Karpas-422 (cell line): ENCODE measurements at regions not wholly inside any gene's neighbourhood (a gene's known extent, or its start where the extent isn't known, plus 50 kb on each side); places are given as distances from the start of the nearest gene placed in this dataset.

ENCODE experiments used
- DNase-seq: peaks from one replicate; pipeline ENCODE4 v3.0.0-alpha.2; 2015
- H2AFZ ChIP-seq: fragments of 200-600 bp; sonication (generic); 2 replicates; pipeline ENCODE4 v1.6.1; 2014; ENCODE audit warnings: antibody characterized with exemption, low read length, mixed read lengths
- H3K27ac ChIP-seq: fragments of 200-600 bp; sonication (generic); 2 replicates; pipeline ENCODE4 v1.5.1; 2014; ENCODE audit warnings: mild to moderate bottlenecking, low read length, moderate library complexity
- H3K27me3 ChIP-seq: fragments of 200-600 bp; sonication (generic); 2 replicates; pipeline ENCODE4 v1.6.1; 2014; ENCODE audit warnings: low read length, mixed read lengths
- H3K36me3 ChIP-seq: fragments of 200-600 bp; sonication (generic); 2 replicates; pipeline ENCODE4 v1.6.1; 2014; ENCODE audit warnings: low read length, mixed read lengths; ENCODE audit not compliant: insufficient read depth
- H3K4me1 ChIP-seq: fragments of 200-600 bp; sonication (generic); 2 replicates; pipeline ENCODE4 v1.6.1; 2014; ENCODE audit warnings: mild to moderate bottlenecking, low read length, mixed read lengths
- H3K4me2 ChIP-seq: fragments of 200-600 bp; sonication (generic); 2 replicates; pipeline ENCODE4 v1.6.1; 2014; ENCODE audit warnings: low read length, low read depth, mild to moderate bottlenecking; ENCODE audit not compliant: poor library complexity, severe bottlenecking
- H3K4me3 ChIP-seq: fragments of 200-600 bp; sonication (generic); 2 replicates; pipeline ENCODE4 v1.5.1; 2014; ENCODE audit warnings: mild to moderate bottlenecking, antibody characterized with exemption, low read length, mixed read lengths
- H3K79me2 ChIP-seq: fragments of 200-600 bp; sonication (generic); 2 replicates; pipeline ENCODE4 v1.6.1; 2014; ENCODE audit warnings: mild to moderate bottlenecking, low read length, mixed read lengths
- H3K9ac ChIP-seq: fragments of 200-600 bp; sonication (generic); 2 replicates; pipeline ENCODE4 v1.6.0; 2014; ENCODE audit warnings: low read length
- H3K9me2 ChIP-seq: fragments of 200-600 bp; sonication (generic), shearing (Covaris generic); replicated peaks from 2 replicates; pipeline ENCODE4 v1.6.0; 2014; ENCODE audit warnings: mild to moderate bottlenecking, low read length, moderate library complexity; ENCODE audit not compliant: insufficient read depth
- H3K9me3 ChIP-seq: fragments of 300-700, 200-600 bp; sonication (generic); 2 replicates; pipeline ENCODE4 v1.6.1; 2014; ENCODE audit warnings: low read length, mixed read lengths
- H4K20me1 ChIP-seq: fragments of 200-600 bp; sonication (generic); 2 replicates; pipeline ENCODE4 v1.6.1; 2014; ENCODE audit warnings: mild to moderate bottlenecking, antibody characterized with exemption, low read length, low read depth; ENCODE audit not compliant: insufficient read depth

DNA sequence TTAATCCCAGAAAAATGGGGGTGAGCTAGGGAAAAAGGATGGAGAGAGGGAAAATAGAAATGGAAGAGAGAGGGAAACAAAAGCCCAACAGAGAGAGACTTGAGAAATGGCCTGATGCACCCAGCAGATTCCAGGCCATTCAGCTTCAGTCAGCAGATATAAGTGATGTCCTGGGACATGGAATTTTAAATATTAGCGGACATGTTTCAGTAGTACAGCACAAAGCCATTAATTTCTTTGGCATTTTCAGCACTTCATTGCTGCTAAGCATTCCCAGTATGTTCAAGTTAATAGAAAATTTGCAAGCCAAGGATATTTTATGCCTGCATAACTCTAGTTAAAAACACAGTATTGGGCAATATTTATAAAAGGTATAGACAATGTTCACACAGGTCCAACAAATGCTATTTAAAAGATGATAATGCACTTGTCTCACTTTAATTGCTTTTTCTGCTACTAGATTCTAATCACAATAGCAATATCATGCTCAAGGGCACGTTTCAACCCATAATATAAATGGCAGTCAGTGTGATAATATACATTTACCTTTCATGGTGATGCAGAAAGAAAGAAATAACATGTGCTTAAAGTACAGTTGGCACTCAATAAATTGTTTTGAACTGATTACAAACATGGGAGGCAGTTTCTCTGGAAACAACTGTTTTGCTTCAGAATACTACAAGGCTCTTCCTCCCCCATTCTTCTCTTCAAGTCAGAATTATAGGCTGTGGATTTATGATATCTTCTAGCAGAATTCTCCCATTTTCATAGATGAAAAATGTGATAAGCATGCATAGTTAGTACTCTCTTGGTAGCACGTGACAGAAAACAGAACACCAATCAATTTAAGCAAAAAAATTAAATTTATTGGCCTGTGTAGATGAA lies 108.1 kb upstream of the MAGI3 start:
- H3K36me3 ChIP-seq = no peaks in the 10 kb centered on the region
- H4K20me1 ChIP-seq = no peaks in the 10 kb centered on the region
- no peaks in the 10 kb centered on the region for H3K79me2 ChIP-seq
- H3K27me3 ChIP-seq = no peaks in the 10 kb centered on the region
- H2AFZ ChIP-seq = peak overlapping the region; percentile 10; the same call in 1 of the 2 replicates
- DNase-seq = no peak
- H3K9me2 ChIP-seq = no peaks in the 10 kb centered on the region
- H3K9me3 ChIP-seq = no peaks in the 10 kb centered on the region
- no peak overlapping the region for H3K9ac ChIP-seq
- no peak overlapping the region for H3K27ac ChIP-seq
- no peak overlapping the region for H3K4me2 ChIP-seq
- no peaks in the 10 kb centered on the region for H3K4me1 ChIP-seq
- no peak overlapping the region for H3K4me3 ChIP-seq

DNA sequence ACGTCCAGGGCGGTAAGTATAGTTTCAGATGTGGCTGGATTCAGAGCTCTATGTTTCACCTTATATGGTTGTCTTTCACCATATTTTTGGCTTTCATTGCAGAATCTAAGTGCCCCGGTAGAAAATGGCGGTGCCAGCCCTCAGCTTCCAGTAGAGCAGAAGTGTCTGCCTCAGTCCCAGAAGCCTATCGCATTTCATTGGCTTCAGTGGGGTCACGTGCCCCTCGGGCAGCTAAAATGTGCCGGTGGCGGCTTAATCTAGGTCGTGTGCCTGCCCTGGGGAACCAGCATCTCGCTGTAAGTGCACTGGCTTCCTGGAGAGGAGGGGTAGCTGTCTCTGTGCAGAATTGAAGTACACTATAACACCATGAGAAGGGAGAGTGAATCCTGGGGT lies 107.4 kb upstream of the MAGI3 start:
- H3K9me2 ChIP-seq = no peaks in the 10 kb centered on the region
- no peak overlapping the region for H3K27ac ChIP-seq
- H3K9me3 ChIP-seq = no peaks in the 10 kb centered on the region
- no peaks in the 10 kb centered on the region for H4K20me1 ChIP-seq
- H2AFZ ChIP-seq = peak overlapping the region; percentile 10; the same call in 1 of the 2 replicates
- H3K4me3 ChIP-seq = no peak overlapping the region
- H3K4me2 ChIP-seq = no peak overlapping the region
- H3K27me3 ChIP-seq = no peaks in the 10 kb centered on the region
- no peaks in the 10 kb centered on the region for H3K79me2 ChIP-seq
- no peak for DNase-seq
- H3K9ac ChIP-seq = no peak overlapping the region
- H3K4me1 ChIP-seq = no peaks in the 10 kb centered on the region
- H3K36me3 ChIP-seq = no peaks in the 10 kb centered on the region

DNA sequence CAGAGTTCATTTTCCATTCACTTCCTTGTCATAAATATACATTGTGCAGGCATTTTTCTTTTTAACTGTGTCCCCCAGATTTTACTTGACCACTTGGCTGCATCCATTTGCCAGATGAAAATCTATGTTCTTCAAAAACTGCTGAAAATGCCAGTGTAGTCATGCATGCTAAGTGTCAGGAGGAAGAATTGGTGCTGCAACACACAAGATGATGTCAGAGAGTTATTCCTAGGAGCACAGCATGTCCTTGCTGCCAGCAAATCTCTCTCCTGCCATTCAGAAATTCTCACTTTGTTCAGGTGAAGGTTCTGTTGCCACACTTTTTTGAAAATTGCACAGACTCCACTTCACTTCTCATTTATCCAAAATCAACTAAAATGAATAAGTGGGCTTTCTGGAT lies 106.4 kb upstream of the MAGI3 start:
- H4K20me1 ChIP-seq = no peaks in the 10 kb centered on the region

DNA sequence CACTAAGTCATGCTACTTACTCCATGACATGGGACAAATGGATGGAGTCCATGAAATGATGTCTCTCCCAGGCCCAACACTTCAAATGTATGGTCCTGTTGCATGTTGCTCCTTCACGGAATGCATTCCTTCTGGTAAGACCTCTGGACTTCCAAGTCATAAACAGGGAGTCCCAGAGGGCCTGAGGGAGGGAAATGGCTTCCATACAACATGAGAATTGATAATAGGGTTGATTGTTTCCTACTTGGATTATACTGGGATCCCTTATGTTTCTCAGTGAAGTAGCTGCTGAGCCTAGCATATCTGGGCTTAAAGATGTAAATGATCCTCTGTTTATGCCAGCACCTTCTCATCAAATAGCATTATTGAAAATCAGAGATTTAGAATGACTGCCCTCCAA lies 104.2 kb upstream of the MAGI3 start:
- H3K4me2 ChIP-seq = no peak overlapping the region
- H3K9ac ChIP-seq = no peak overlapping the region
- no peak overlapping the region for H3K4me3 ChIP-seq
- no peaks in the 10 kb centered on the region for H4K20me1 ChIP-seq
- H3K9me3 ChIP-seq = no peaks in the 10 kb centered on the region
- no peaks in the 10 kb centered on the region for H3K27me3 ChIP-seq
- no peaks in the 10 kb centered on the region for H3K36me3 ChIP-seq
- H3K9me2 ChIP-seq = no peaks in the 10 kb centered on the region
- no peaks in the 10 kb centered on the region for H3K79me2 ChIP-seq
- H2AFZ ChIP-seq = no peak overlapping the region
- no peak for DNase-seq
- H3K27ac ChIP-seq = no peak overlapping the region
- no peaks in the 10 kb centered on the region for H3K4me1 ChIP-seq

More for the DNA sequence above, 106.4 kb upstream of the MAGI3 start:
- no peaks in the 10 kb centered on the region for H3K4me1 ChIP-seq
- no peak overlapping the region for H3K4me2 ChIP-seq
- H3K27me3 ChIP-seq = no peaks in the 10 kb centered on the region
- no peak overlapping the region for H3K27ac ChIP-seq
- no peak overlapping the region for H3K9ac ChIP-seq
- H3K79me2 ChIP-seq = no peaks in the 10 kb centered on the region
- H3K9me2 ChIP-seq = no peaks in the 10 kb centered on the region
- no peaks in the 10 kb centered on the region for H3K9me3 ChIP-seq
- H2AFZ ChIP-seq = no peak overlapping the region
- DNase-seq = no peak
- no peak overlapping the region for H3K4me3 ChIP-seq
- H3K36me3 ChIP-seq = no peaks in the 10 kb centered on the region

DNA sequence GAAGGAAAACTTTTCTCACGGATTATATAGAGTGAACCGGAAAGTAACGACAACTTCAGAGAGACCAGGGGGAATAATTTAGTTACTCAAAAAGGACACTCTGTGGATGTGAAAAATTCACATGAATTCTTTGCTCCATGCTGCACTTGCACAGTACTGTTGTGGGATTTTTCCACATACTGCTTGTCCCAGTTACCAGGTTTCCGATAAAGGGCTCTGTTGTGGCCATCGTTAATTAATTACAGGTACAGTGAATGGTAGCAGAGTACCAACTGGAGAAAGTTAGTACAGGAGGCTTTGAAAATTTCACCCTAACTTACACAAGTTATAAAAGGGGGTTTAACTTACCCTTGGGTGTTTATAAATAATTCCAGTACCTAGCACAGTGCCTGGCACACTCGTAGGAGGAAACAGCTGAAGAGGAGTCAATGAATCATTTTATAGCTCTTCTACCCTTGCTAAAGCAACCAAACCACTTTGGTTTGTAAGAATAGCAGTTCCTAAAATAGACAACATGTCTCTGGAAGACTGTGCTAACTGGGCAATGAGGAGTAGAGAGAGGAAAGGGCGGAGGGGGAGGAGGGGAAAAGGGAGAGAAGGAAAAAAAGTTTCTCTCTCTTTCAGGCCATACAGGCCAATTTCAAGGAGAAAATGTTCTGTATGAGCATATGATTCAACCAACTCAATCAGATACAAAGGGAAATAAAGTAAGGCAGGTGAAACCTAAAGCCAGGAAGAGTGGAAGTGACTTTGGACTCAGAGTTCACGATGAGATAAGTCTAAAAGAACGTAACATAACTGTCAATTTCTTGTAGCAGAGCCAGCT lies 98.3 kb upstream of the MAGI3 start:
- H3K79me2 ChIP-seq = no peaks in the 10 kb centered on the region
- H2AFZ ChIP-seq = no peak overlapping the region
- H3K9me3 ChIP-seq = no peaks in the 10 kb centered on the region
- H3K4me2 ChIP-seq = no peak overlapping the region
- H3K36me3 ChIP-seq = no peaks in the 10 kb centered on the region
- no peaks in the 10 kb centered on the region for H3K4me1 ChIP-seq
- 0 out of 2 replicates have a peak, but pooled peaks cover 2% of the 10 kb centered on the region for H3K27me3 ChIP-seq
- H3K9ac ChIP-seq = no peak overlapping the region
- H3K9me2 ChIP-seq = no peaks in the 10 kb centered on the region
- H3K4me3 ChIP-seq = no peak overlapping the region
- H4K20me1 ChIP-seq = no peaks in the 10 kb centered on the region
- H3K27ac ChIP-seq = no peak overlapping the region
- no peak for DNase-seq

DNA sequence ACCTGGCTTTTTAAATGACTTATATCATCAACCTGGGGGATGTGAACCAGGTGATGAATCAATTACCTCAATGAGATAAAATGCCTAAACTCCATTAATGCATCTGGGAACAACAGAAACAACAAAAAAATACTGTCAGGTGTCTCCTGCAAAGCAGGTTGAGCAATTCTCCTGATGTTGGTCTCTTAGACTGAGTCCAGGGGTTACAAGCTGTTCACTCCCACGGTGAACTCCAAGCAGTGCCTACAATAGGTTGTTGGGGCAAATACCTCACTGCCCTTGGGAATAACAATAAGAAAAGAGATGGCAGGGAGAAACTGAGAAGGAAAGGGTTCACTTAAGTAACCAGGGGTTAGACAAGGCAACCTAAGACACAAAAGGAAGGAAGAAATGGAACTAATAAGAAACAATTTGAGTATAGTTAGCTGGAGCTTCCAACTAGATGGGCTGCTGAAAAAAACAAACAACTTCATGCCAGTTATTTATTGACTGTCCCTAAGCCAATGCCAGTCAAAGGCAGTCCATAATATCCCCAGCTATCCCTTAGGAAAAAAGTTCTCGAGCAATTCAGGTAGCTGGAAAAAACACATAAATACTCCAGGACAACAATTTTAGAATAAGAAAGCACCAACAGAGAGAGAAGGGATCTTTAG lies 97.6 kb upstream of the MAGI3 start:
- Histone ChIP-seq H3K36me3 (no peaks in the 10 kb centered on the region), H3K27ac (no peak overlapping the region), H3K4me1 (no peaks in the 10 kb centered on the region), H3K9me3 (no peaks in the 10 kb centered on the region), H2AFZ (no peak overlapping the region), H3K79me2 (no peaks in the 10 kb centered on the region), H3K9me2 (no peaks in the 10 kb centered on the region), H3K9ac (no peak overlapping the region), H3K27me3 (0 out of 2 replicates have a peak, but pooled peaks cover 2% of the 10 kb centered on the region), H3K4me2 (no peak overlapping the region), H4K20me1 (no peaks in the 10 kb centered on the region), H3K4me3 (no peak overlapping the region)
- DNase-seq = no peak

DNA sequence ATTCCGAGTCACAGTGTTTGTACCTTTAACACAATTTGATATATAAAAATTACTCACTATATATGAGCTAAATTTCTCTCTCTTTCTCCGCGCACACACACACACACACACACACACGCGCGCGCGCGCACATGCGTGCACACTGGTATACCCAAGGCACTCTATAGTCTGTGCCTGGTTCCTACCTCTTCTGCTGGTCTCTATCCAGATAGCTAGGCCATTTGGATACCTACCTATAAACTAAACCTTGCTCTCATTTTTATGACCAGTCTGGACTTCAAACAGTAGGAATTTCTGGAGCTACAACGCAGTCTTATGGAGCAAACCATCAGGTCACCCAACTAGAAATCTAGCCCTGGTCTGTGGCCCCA lies 97.1 kb upstream of the MAGI3 start:
- H3K27ac ChIP-seq = no peak overlapping the region
- H4K20me1 ChIP-seq = no peaks in the 10 kb centered on the region
- H3K9me2 ChIP-seq = no peaks in the 10 kb centered on the region
- no peak overlapping the region for H2AFZ ChIP-seq
- no peaks in the 10 kb centered on the region for H3K79me2 ChIP-seq
- 0 out of 2 replicates have a peak, but pooled peaks cover 2% of the 10 kb centered on the region for H3K27me3 ChIP-seq
- no peak overlapping the region for H3K4me2 ChIP-seq
- H3K9ac ChIP-seq = no peak overlapping the region
- H3K4me1 ChIP-seq = no peaks in the 10 kb centered on the region
- no peak overlapping the region for H3K4me3 ChIP-seq
- H3K36me3 ChIP-seq = no peaks in the 10 kb centered on the region
- no peaks in the 10 kb centered on the region for H3K9me3 ChIP-seq
- DNase-seq = no peak

DNA sequence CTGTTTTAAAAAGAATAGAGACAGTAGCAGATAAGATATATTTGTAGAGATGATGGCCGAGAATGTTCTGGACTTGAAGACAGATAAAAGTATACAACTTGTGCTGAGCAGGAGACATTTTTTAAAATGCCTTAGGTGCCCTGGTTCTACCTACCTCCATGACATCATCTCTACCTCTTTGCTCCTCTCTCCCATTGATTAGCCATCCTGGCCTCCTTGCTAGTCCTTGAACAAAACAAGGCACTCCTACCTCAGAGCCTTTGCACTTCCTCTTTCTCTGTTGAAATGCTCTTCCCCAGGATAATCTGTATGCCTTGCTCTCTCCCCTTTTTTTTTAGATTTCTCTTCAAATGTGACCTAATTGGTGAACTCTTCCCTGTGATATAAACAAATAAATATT lies 92.6 kb upstream of the MAGI3 start:
- H3K9me2 ChIP-seq = no peaks in the 10 kb centered on the region
- H3K79me2 ChIP-seq = no peaks in the 10 kb centered on the region
- H2AFZ ChIP-seq = no peak overlapping the region
- H3K27ac ChIP-seq = no peak overlapping the region
- H3K27me3 ChIP-seq = 0 out of 2 replicates have a peak, but pooled peaks cover 2% of the 10 kb centered on the region
- H3K4me3 ChIP-seq = no peak overlapping the region
- H3K36me3 ChIP-seq = no peaks in the 10 kb centered on the region
- H3K4me1 ChIP-seq = no peaks in the 10 kb centered on the region
- no peak overlapping the region for H3K4me2 ChIP-seq
- H3K9ac ChIP-seq = no peak overlapping the region
- no peak for DNase-seq
- H4K20me1 ChIP-seq = no peaks in the 10 kb centered on the region
- H3K9me3 ChIP-seq = no peaks in the 10 kb centered on the region
